HK-2 (cell line): ENCODE measurements at regions not wholly inside any gene's neighbourhood (a gene's known extent, or its start where the extent isn't known, plus 50 kb on each side); places are given as distances from the start of the nearest gene placed in this dataset.

Experiments used
- DNase-seq: peaks from one replicate; pipeline ENCODE4 v3.0.0-alpha.2; 2018; ENCODE audit not compliant: unreplicated experiment

GRCh38 chr2:211228559-211228958, 672.2 kb downstream of the CPS1 start:
- no peak for DNase-seq

- DNase-seq, result no peak
Observed at GRCh38 chr2:211237586-211238275, 681.3 kb downstream of the CPS1 start.

- DNase-seq, result no peak
Observed at GRCh38 chr2:211241891-211242290, 685.5 kb downstream of the CPS1 start.

DNA sequence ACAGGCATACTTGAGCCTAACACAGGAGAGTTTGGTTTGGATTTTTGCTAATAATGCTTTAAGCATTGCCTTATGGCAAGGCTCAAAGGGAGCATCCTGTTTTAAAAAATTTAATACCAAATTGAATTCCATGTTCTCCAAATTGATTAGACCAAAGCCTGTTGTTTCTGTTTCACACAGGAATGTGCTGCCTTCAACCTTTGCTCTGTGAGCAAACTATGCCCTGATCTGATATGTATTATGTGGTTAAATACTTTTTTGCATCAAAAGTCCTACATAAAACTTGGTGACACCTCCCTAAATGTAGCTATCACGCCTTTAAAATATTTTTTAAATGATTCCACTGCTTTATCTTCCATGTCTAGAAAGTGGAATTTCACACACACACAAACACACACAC, 691.4 kb downstream of the CPS1 start:
- no peak for DNase-seq

- no peak for DNase-seq
Observed at GRCh38 chr2:211248841-211249240, 692.4 kb downstream of the CPS1 start.

DNA sequence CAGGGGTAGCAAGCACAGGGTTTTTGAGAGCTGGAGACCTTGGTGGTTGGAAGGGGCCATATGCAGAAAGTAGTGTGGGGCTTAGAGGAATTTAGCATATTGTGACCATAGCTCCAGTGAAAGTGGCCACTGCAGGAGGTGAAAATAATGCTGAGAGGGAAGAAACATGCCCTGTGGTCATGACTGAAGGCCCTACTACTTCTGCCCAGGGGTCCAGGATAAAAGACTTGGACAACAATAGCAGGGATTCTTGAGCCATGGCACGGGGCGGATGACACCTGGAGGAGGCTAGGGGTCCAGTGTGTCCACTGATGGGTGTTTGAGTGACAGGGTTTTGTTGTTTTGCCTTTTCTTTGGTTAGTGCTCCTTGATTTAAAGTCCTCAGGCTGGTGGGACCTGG, 694.6 kb downstream of the CPS1 start:
- no peak for DNase-seq

DNA sequence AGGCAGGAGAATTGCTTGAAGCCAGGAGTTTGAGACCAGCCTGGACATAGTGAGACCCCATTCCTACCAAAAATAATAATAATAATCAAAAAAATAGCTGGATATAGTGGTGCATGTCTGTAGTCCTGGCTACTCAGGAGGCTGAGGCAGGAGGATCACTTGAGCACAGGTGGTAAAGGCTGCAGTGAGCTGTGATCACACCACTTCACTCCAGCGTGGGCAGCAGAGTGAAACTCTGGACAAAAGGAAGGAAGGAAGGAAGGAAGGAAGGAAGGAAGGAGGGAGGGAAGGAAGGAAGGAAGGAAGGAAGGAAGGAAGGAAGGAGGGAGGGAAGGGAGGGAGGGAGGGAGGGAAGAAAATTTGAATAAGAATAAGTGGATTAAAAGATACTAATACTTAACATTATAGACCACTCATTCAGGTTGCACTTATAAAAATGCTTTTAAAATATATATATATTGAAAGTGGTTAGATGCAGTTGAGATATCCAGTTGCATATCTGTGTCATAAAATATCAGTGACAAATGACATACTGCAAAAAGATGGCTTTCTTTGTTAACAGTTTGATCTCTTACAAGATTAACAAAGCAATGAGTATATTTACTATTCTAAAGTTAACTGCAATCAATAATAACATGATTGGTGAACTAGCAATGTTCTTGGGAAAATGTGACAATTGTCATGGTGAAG, 702.4 kb downstream of the CPS1 start:
- DNase-seq, result no peak

DNA sequence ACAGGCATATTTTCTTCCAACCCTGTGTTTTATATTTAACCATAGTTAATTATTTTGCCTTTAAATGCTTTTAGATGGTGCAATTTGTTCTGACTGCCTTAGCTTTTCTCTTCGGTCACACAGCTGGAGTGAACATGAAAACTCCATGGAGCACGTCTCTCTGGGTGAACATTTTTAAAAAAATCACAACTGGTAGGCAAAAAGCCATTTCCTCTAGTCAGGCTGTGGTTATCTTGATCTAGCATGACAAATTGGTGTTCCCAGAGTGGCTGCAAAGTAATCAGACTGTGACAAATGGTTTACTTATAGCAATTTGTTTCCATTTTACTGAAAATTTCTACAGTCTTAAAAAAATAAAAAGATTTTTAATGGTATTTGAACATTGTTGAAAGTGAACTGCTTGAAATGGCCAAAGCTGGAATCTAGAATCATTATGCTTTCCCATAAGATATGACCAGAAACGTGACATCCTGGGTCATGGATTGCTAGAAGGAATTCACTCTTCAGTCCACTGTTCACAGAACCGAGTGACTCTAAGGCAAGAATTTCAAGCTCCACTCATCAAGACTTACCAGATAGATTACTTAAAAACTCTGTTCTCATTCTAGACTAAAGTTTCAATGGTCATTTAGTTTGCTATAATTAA, 703.6 kb downstream of the CPS1 start:
- DNase-seq, result no peak

- no peak for DNase-seq
Observed at GRCh38 chr2:211270257-211270656, 713.9 kb downstream of the CPS1 start.

GRCh38 chr2:211281430-211282073, 725.2 kb downstream of the CPS1 start:
- DNase-seq, result no peak

- no peak for DNase-seq
Observed at GRCh38 chr2:211302676-211303075, 746.3 kb downstream of the CPS1 start.

DNA sequence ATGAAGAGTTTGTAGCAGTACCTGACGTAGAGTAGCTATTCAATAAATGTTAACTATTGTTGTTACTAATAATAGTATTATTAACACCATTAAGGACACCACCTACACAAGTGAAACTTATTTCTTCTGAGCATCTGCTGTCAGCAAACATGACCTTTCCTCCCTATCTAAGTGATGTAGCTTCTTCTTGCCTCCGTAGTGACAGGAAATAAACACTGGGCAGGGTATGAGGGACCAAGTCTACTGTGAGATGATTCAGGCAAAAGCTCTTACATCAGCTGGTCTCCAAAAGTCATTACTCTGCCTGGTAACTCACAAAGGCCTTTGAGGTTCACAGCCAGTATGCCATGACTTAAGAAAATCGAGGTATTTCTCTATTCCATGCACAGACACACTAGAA, 750.5 kb downstream of the CPS1 start:
- no peak for DNase-seq
